ENCODE measurements at regions not wholly inside any gene's neighbourhood (a gene's known extent, or its start where the extent isn't known, plus 50 kb on each side); places are given as distances from the start of the nearest gene placed in this dataset.

GRCh38 chr6:11851387-11851786 lies 72.8 kb upstream of the ADTRP start:
- no peak overlapping the region for H3K4me3 ChIP-seq (ENCODE audit: low read depth in 2 of 2, low read length in 2 of 2)
- DNase-seq (ENCODE audit: low read depth, low spot score) (no peak), ATAC-seq (no peak)
- H3K9me3 ChIP-seq (ENCODE audit: control insufficient read depth, insufficient read depth, low read depth, low read length), result no peaks in the 10 kb centered on the region
- intact Hi-C loops (cut with micrococcal nuclease; ENCODE audit: unreplicated experiment) (no loop called here), in situ Hi-C loops (cut with HindIII; ENCODE audit: low pct_unique_long_range_greater_than_20kb, low sequenced_read_pairs) (no loop called here)
- TF ChIP-seq SIN3A (IDR thresholded peaks at IDR 0.05; ENCODE audit: borderline replicate concordance, insufficient read depth, low read depth, low read length), result no peak
- no peak for TF ChIP-seq TCF7L2 (IDR thresholded peaks at IDR 0.05; ENCODE audit: low read depth, low read length)
- no peak for TF ChIP-seq CTCF (IDR thresholded peaks at IDR 0.05)
- TF ChIP-seq POLR2AphosphoS5 (IDR thresholded peaks at IDR 0.05; ENCODE audit: low read depth, low read length), result no peak
- no peak for TF ChIP-seq REST (IDR thresholded peaks at IDR 0.05; ENCODE audit: insufficient read depth in 1 of 2, low read depth in 2 of 2, low read length in 1 of 2)
- POLR2A ChIA-PET, result no interaction called here
- BruUV-seq (replicated peaks), result no TSS peak
- CTCF ChIA-PET, result no interaction called here
- H3K4me1 ChIP-seq (ENCODE audit: control insufficient read depth, insufficient read depth, low read length), result no peaks in the 10 kb centered on the region
- no peaks in the 10 kb centered on the region for H3K36me3 ChIP-seq (ENCODE audit: control insufficient read depth, insufficient read depth, low read length)
- H3K27ac ChIP-seq (ENCODE audit: low read length), result no peak overlapping the region
- no peaks in the 10 kb centered on the region for H3K27me3 ChIP-seq (ENCODE audit: control insufficient read depth, insufficient read depth, low read length)

GRCh38 chr6:11848852-11849731 lies 70.5 kb upstream of the ADTRP start:
- ChIA-PET POLR2A (no interaction called here), CTCF (no interaction called here)
- DNase-seq (ENCODE audit: low read depth, low spot score) (no peak), ATAC-seq (no peak)
- BruUV-seq (replicated peaks), result no TSS peak
- H3K4me3 ChIP-seq (ENCODE audit: low read depth in 2 of 2, low read length in 2 of 2), result no peak overlapping the region
- no peak for TF ChIP-seq POLR2AphosphoS5 (IDR thresholded peaks at IDR 0.05; ENCODE audit: low read depth, low read length)
- no peak for TF ChIP-seq REST (IDR thresholded peaks at IDR 0.05; ENCODE audit: insufficient read depth in 1 of 2, low read depth in 2 of 2, low read length in 1 of 2)
- TF ChIP-seq SIN3A (IDR thresholded peaks at IDR 0.05; ENCODE audit: borderline replicate concordance, insufficient read depth, low read depth, low read length), result no peak
- no peak for TF ChIP-seq CTCF (IDR thresholded peaks at IDR 0.05)
- no peak for TF ChIP-seq TCF7L2 (IDR thresholded peaks at IDR 0.05; ENCODE audit: low read depth, low read length)
- H3K36me3 ChIP-seq (ENCODE audit: control insufficient read depth, insufficient read depth, low read length), result no peaks in the 10 kb centered on the region
- H3K4me1 ChIP-seq (ENCODE audit: control insufficient read depth, insufficient read depth, low read length), result no peaks in the 10 kb centered on the region
- in situ Hi-C loops (cut with HindIII; ENCODE audit: low pct_unique_long_range_greater_than_20kb, low sequenced_read_pairs) (no loop called here), intact Hi-C loops (cut with micrococcal nuclease; ENCODE audit: unreplicated experiment) (no loop called here)
- H3K27me3 ChIP-seq (ENCODE audit: control insufficient read depth, insufficient read depth, low read length), result no peaks in the 10 kb centered on the region
- no peaks in the 10 kb centered on the region for H3K9me3 ChIP-seq (ENCODE audit: control insufficient read depth, insufficient read depth, low read depth, low read length)
- H3K27ac ChIP-seq (ENCODE audit: low read length), result no peak overlapping the region
